IPS DF 19.7 (cell line): ENCODE measurements at regions not wholly inside any gene's neighbourhood (a gene's known extent, or its start where the extent isn't known, plus 50 kb on each side); places are given as distances from the start of the nearest gene placed in this dataset.
"Not testable (repeated sequence)": the region's sequence is repeated elsewhere in the genome, so short reads cannot be mapped to it uniquely, and the experiment has no call there.

Source experiments
- DNase-seq: peaks from one replicate; pipeline ENCODE4 v3.0.0-alpha.2; 2013; ENCODE audit warnings: low read depth, low spot score

GRCh38 chr14:76698631-76699030 lies 62.6 kb upstream of the VASH1 start:
- no peak for DNase-seq

- no peak for DNase-seq
Measured at GRCh38 chr14:76699209-76699938, 61.9 kb upstream of the VASH1 start.

- no peak for DNase-seq
Measured at GRCh38 chr14:76699939-76700590, 61.2 kb upstream of the VASH1 start.

- no peak for DNase-seq
Measured at GRCh38 chr14:76701436-76701835, 59.8 kb upstream of the VASH1 start.

- DNase-seq: no peak
Measured at GRCh38 chr14:76701981-76702380, 59.3 kb upstream of the VASH1 start.

GRCh38 chr14:76705214-76705613 lies 56.1 kb upstream of the VASH1 start:
- DNase-seq: no peak

- not testable (repeated sequence) for DNase-seq
Measured at GRCh38 chr14:76706207-76706606, 55.1 kb upstream of the VASH1 start.

GRCh38 chr14:76706811-76707210 lies 54.5 kb upstream of the VASH1 start:
- DNase-seq: no peak

GRCh38 chr14:76708028-76708427 lies 53.2 kb upstream of the VASH1 start:
- no peak for DNase-seq

- no peak for DNase-seq
Measured at GRCh38 chr14:76708771-76709170, 52.5 kb upstream of the VASH1 start.

GRCh38 chr14:76710056-76711010 lies 50.9 kb upstream of the VASH1 start:
- no peak for DNase-seq
